Hematopoietic multipotent progenitor cell (in vitro differentiated cells): ENCODE measurements at regions not wholly inside any gene's neighbourhood (a gene's known extent, or its start where the extent isn't known, plus 50 kb on each side); places are given as distances from the start of the nearest gene placed in this dataset.
"Not testable (repeated sequence)": the region's sequence is repeated elsewhere in the genome, so short reads cannot be mapped to it uniquely, and the experiment has no call there.

ENCODE experiments used
- DNase-seq, 3 donors: peaks; one replicate each; pipeline ENCODE4 v3.0.0-alpha.2; 2011 to 2015; ENCODE audit warnings: low read depth in 2 of 3, low spot score in 2 of 3

GRCh38 chr4:144363890-144364289 lies 223.4 kb upstream of the GYPA start:
- no peak for DNase-seq

- DNase-seq, result no peak
These were observed 225.9 kb upstream of the GYPA start for GRCh38 chr4:144366425-144366824.

DNA sequence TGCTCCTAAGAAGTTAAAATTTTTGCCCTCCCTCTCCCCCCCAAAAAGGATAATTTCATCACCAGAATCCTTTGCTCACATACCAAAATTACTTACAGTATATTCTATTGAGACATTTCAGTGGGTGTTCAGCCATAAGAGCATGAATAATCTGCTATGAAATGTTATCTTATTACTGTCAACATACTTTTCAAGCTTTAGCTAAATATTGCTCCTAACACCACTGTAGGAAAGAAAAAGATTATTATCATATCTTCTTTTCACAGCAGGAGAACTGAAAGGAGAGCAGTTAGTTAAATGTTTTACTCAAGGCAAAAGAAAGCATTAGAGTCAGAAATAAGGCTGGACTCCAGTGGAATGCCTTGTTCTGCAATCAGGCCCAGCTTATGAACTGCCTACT lies 231.0 kb upstream of the GYPA start:
- no peak for DNase-seq

GRCh38 chr4:144374065-144374464 lies 233.5 kb upstream of the GYPA start:
- DNase-seq, result no peak

GRCh38 chr4:144376866-144377265 lies 236.3 kb upstream of the GYPA start:
- no peak for DNase-seq

DNA sequence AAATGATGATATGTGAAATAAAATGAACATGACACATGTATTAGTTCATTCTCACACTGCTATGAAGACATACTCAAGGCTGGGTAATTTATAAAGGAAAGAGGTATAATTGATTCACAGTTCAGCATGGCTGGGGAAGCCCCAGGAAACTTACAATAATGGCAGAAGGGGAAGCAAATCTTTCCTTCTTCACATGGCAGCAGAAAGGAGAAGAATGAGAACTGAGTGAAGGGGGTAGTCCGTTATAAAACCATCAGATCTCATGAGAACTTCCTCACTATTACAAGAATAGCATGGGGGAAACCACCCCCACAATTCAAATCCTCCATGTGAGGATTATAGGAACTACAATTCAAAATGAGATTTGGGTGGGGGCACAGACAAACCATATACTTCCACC lies 243.9 kb upstream of the GYPA start:
- DNase-seq, result no peak

DNA sequence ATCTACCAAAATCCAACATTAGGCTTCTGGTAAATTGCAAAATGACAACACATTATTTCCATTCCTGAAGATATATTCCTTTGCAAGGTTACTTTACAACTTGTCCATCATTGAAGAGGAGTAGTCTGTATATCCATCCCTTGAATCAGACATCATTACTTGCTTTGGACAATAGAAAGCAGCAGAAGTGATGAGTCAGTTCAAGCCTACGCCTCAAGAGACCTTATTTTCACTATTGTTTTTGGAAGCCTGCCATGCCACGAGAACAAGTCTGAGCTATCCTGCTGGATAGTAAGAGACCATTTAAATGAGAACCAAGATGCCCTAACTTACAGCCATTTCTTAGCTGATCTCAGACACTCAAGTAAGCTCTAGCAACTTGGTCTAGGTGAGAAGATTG lies 246.0 kb upstream of the HHIP start:
- peak in 1 of 3 donors; percentile 0 for DNase-seq

DNA sequence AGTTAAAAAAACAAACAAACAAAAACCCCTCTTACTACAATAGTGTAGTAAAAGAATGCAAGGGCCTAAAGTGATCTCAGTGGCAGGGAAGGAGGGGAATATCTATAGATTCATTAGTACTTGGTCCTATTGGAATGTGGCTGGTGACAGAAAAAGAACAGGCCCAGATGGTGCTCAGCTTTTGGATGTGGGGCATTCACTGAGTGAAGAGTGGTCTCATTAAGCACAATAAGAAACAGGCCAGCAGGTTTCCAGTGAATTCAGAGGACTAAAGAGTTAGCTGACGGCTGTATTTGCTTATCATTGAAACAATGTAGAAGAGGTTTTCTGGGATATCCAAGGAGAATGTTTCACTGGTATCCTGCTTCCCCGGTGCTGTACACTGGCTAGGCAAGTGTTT lies 243.8 kb upstream of the HHIP start:
- no peak for DNase-seq

DNA sequence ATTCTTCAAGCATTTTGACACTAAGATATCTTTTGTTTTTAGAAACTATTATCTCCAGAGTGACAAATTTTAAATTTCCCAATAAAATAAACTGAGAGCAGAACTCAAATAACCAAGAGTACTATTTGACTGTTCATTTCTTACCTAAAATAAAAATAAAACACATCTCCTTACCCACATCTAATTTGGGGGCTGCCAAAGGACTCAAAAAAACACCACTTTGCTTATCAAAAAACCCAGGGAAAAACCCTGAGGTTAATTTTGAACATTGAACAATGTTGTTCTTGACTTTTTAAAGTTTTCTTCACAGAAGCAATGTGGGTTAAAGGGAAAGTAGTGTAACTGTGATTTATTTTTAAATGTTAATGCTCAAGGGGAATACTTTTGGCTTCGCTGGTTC lies 243.0 kb upstream of the HHIP start:
- DNase-seq, result no peak

DNA sequence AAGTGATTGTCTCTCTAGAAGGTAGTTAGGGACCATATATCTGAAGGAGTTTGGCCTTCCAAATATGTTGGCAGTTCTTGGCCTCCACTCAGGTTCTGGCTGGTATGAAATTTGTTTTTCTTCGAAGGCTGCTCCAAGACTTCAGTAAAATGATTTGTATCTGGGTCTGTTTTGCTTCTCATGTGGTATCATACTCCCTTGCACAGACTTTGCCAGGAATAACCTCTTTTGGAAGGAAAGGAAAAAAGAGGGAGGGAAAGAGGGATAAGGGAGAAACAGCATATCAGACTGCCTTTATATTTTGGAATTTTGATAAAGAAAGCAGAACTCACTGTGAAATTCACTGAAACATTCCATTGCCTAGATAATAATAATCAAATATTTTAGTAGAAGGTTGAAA lies 242.1 kb upstream of the HHIP start:
- no peak for DNase-seq

DNA sequence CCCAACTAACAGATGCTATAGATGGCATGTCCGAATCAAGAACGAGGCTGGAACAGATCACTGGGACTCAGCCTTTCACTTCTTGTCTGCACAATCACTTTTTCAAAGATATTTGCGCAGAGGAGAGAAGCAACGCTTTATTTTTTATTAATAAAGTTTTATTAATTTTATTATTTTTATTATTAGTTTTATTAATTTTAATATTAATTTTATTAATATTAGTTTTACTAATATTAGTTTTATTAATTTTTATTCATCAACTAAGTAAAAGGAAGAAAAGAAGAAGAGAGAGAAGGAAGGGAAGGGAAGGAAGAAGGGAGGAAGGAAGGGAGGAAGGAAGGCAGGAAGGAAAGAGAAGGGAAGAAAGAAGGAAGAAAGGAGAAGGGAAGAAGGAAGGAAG lies 236.4 kb upstream of the HHIP start:
- DNase-seq, result no peak

- no peak for DNase-seq
These were observed 235.6 kb upstream of the HHIP start for GRCh38 chr4:144410230-144410783.

- DNase-seq, result no peak
These were observed 234.8 kb upstream of the HHIP start for GRCh38 chr4:144411119-144411518.

- DNase-seq, result no peak
These were observed 234.3 kb upstream of the HHIP start for GRCh38 chr4:144411700-144412099.

GRCh38 chr4:144421056-144421455 lies 224.9 kb upstream of the HHIP start:
- no peak for DNase-seq

DNA sequence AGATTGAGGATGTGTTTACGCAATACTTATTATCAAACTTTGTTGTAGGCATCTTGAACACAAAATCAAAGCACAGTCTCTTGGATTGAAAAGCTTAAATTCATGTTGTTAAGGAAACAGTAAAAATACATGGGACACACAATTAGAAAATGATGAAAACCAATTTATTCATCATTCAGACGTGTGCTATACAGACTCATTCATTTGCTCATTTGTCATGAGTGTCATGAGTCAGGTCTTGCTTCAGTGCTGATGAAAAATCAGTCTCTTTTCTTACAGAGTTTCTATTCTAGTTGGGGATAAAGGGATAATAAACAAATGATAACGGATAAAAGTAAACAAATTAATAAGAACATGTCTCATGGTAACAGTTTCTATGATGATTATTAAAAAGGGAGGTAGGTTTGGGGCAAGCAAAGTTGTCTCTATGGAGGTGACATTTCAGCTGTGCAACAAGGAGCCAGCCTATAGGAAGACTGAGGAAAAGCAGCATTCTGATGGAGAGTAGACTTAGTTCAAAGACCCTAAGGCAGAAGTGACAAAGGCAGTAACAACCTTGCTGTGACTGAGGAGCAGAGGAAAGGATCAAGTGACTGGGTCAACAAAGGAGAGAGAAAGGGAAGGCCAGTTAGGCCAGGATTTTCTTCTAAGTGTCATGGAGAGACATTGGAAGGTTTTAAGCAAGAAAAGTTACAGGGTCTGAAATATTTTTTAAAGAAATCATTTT lies 224.0 kb upstream of the HHIP start:
- DNase-seq, result no peak

DNA sequence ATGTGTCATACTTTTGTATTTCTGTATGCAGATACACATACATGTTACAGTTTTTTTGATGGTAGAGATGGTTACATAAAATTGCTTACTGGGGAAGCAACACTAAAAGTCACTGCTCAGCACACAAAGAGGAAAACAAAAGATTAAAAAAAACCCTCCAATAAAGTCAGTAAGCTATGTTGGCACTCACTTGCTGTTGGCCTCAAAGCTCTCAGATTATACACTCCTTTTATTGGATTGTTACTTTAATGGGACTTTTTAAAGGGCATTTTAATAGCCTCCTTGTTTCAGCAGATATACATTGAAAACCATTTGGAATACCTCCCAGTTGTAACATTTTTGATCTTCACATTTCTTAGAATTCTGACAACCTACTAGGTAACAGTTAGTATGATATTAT lies 222.0 kb upstream of the HHIP start:
- DNase-seq, result no peak

GRCh38 chr4:144426023-144426422 lies 219.9 kb upstream of the HHIP start:
- not testable (repeated sequence) for DNase-seq

DNA sequence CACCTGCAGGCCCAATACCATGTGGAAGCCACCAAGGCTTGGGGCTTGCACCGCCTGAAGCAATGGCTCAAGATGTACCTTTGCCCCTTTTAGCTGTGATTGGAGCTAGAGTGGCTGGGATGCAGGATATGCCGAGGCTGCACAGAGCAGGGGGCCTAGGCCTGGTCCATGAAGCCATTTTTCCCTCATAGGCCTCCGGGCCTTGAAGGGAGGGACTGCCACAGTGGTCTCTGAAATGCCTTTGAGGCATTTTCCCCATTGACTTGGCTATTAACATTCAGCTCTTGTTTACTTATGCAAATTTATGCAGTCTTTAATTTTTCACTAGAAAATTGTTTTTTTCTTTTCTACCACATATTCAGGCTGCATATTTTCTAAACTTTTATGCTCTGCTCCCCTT lies 203.2 kb upstream of the HHIP start:
- no peak for DNase-seq

- DNase-seq, result no peak
These were observed 196.3 kb upstream of the HHIP start for GRCh38 chr4:144449611-144450010.

DNA sequence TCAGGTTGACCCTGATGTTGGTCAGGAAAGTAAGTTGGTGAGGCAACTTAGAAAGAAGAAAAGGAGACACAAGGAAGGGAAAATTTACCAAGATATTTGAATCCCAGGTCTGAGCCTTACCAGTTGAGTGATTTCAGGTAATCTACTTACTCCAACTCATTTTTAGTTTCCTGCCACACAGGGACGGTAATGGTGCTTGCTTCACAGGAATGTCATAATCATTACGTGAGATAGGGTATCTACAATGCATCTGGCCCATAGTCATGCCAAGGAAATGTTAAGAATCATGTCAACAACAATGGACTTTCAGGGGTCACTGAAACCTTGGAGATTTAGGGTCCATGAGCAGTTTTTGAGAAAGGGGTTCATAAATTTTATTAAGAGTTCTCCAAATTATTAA lies 195.4 kb upstream of the HHIP start:
- DNase-seq, result no peak

DNA sequence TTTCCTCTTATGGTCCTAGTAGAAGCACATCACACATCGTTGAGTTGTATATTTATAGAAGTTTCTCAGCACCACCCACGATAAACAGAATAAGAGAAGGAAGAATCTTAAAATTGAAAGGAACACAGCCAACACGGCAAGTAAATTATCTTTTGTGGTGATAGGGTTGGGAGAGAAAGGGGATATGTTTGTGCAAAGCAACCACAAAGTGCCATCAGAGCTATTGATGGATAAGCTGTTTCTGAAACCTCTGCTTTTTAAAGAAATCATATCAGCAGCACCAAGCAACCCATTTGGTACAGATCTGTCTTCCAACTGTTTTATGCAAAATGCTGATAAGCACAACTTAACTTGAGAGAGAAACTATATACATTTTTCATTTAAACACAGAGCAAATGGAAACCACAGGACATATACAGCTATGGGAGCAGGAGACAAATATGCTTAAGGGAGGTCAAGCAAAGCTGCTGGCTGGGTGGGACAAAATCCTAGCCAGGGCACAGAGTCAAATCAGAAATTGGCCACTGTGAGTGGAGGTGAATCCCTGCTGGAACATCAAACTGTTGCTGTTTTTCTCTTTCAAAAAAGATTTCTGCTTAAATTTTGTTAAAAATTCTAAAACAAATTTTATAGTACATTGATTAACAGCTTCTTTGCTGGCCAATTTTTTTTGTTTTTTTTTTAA lies 194.0 kb upstream of the HHIP start:
- no peak for DNase-seq
